Uterus (tissue), 2 donors: ENCODE measurements at regions not wholly inside any gene's neighbourhood (a gene's known extent, or its start where the extent isn't known, plus 50 kb on each side); places are given as distances from the start of the nearest gene placed in this dataset.

Experiments
- POLR2A ChIP-seq, 2 donors: fragments of 450-650 bp; IDR thresholded peaks; one replicate each; pipeline ENCODE4 v1.6.1; 2016; ENCODE audit warnings: antibody characterized with exemption in 2 of 2, mild to moderate bottlenecking in 1 of 2, moderate library complexity in 1 of 2
- TF ChIP-seq, protein P1 (sequence below), 4 experiments: fragments of 200-600 bp in 2 of 4; fragments of 450-650 bp in 2 of 4; sonication (generic) in 2 of 4; IDR thresholded peaks; one replicate each; pipeline ENCODE4 v1.5.1; 2016 to 2019; ENCODE audit warnings: antibody characterized with exemption in 4 of 4, mild to moderate bottlenecking in 2 of 4, moderate library complexity in 1 of 4

DNA sequence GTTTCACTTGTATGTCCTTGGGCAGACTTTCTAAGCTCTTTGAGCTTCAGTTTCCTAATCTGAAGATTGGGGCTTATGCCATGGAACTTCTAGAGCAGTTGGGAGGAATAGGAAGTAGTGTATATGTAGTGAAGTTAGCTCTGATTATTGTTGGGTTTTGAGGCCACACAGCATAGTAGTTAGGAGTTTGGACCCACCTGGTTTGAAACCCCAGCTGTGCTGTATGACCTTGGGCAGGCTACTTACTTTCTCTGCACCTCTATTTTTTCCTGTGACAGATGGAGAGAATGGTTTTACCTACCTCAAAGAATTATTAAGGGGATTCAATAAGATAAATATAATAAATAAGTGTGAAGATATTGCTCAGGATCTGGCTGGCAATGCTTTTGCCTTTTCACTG, 61.4 kb upstream of the ADRB1 start:
- TF ChIP-seq, protein P1, sequence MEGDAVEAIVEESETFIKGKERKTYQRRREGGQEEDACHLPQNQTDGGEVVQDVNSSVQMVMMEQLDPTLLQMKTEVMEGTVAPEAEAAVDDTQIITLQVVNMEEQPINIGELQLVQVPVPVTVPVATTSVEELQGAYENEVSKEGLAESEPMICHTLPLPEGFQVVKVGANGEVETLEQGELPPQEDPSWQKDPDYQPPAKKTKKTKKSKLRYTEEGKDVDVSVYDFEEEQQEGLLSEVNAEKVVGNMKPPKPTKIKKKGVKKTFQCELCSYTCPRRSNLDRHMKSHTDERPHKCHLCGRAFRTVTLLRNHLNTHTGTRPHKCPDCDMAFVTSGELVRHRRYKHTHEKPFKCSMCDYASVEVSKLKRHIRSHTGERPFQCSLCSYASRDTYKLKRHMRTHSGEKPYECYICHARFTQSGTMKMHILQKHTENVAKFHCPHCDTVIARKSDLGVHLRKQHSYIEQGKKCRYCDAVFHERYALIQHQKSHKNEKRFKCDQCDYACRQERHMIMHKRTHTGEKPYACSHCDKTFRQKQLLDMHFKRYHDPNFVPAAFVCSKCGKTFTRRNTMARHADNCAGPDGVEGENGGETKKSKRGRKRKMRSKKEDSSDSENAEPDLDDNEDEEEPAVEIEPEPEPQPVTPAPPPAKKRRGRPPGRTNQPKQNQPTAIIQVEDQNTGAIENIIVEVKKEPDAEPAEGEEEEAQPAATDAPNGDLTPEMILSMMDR (IDR thresholded peaks at IDR 0.05): no peak
- no peak for TF ChIP-seq POLR2A (IDR thresholded peaks at IDR 0.05)
